Liver (tissue), 8 donors: ENCODE measurements at regions not wholly inside any gene's neighbourhood (a gene's known extent, or its start where the extent isn't known, plus 50 kb on each side); places are given as distances from the start of the nearest gene placed in this dataset.

Experiments
- DNase-seq: peaks from one replicate; pipeline ENCODE4 v3.0.0-alpha.2; 2017; ENCODE audit warnings: low spot score
- H3K27ac ChIP-seq, 2 donors: one replicate each; pipeline ENCODE4 v1.7.0; 2013; ENCODE audit warnings: inconsistent platforms in 2 of 2, low read length in 2 of 2, control low read depth in 1 of 2, low read depth in 1 of 2, mild to moderate bottlenecking in 1 of 2
- H3K27me3 ChIP-seq, 4 donors: one replicate each; pipeline versions ENCODE4 v1.6.1 to v1.7.0; 2013; ENCODE audit warnings: low read length in 3 of 4, inconsistent platforms in 1 of 4, mild to moderate bottlenecking in 1 of 4, moderate library complexity in 1 of 4; ENCODE audit not compliant: control insufficient read depth in 4 of 4, insufficient read depth in 4 of 4
- H3K36me3 ChIP-seq, 4 donors: one replicate each; pipeline versions ENCODE4 v1.6.1 to v1.7.0; 2013; ENCODE audit warnings: low read length in 3 of 4, mild to moderate bottlenecking in 3 of 4, low read depth in 1 of 4, moderate library complexity in 1 of 4; ENCODE audit not compliant: control insufficient read depth in 4 of 4, insufficient read depth in 3 of 4
- H3K4me1 ChIP-seq, 4 donors: one replicate each; pipeline versions ENCODE4 v1.6.1 to v1.7.0; 2013; ENCODE audit warnings: low read length in 3 of 4, mild to moderate bottlenecking in 3 of 4, moderate library complexity in 1 of 4; ENCODE audit not compliant: control insufficient read depth in 4 of 4, insufficient read depth in 4 of 4
- H3K4me3 ChIP-seq, 3 donors: one replicate each; pipeline versions ENCODE4 v1.6.1 to v1.7.0; 2013; ENCODE audit warnings: low read length in 3 of 3, control low read depth in 1 of 3, low read depth in 1 of 3, mild to moderate bottlenecking in 1 of 3
- H3K9ac ChIP-seq, 2 donors: one replicate each; pipeline ENCODE4 v1.7.0; 2013; ENCODE audit warnings: low read length in 2 of 2, mild to moderate bottlenecking in 2 of 2, moderate library complexity in 2 of 2, control low read depth in 1 of 2, low read depth in 1 of 2
- H3K9me3 ChIP-seq, 4 donors: one replicate each; pipeline versions ENCODE4 v1.6.1 to v1.7.0; 2013; ENCODE audit warnings: low read length in 3 of 4; ENCODE audit not compliant: control insufficient read depth in 4 of 4
- ATF3 ChIP-seq: IDR thresholded peaks from 2 replicates; pipeline ENCODE4 v1.6.1; 2016; ENCODE audit warnings: antibody characterized with exemption
- CTCF ChIP-seq: fragments of 150-350 bp; IDR thresholded peaks from 2 replicates; pipeline ENCODE4 v1.5.1; 2017; ENCODE audit warnings: improper control_type of control experiment, low read depth, low read length; ENCODE audit not compliant: missing input control
- EGR1 ChIP-seq, 2 donors: IDR thresholded peaks; 2 replicates each; pipeline ENCODE4 v1.6.1; 2016 to 2018; ENCODE audit warnings: antibody characterized with exemption in 2 of 2, low read depth in 2 of 2
- FOXA1 ChIP-seq: IDR thresholded peaks from 2 replicates; pipeline ENCODE4 v1.6.1; 2016; ENCODE audit warnings: antibody characterized with exemption
- FOXA2 ChIP-seq: IDR thresholded peaks from 2 replicates; pipeline ENCODE4 v1.6.1; 2016; ENCODE audit warnings: antibody characterized with exemption
- GABPA ChIP-seq, 2 donors: IDR thresholded peaks in 1 of 2; conservative IDR thresholded peaks in 1 of 2; 2 replicates each; pipeline ENCODE4 v1.6.1; 2016; ENCODE audit warnings: antibody characterized with exemption in 2 of 2, mild to moderate bottlenecking in 1 of 2, moderate library complexity in 1 of 2
- HNF4A ChIP-seq, 2 donors: conservative IDR thresholded peaks; 2 replicates each; pipeline ENCODE4 v1.6.1; 2016; ENCODE audit warnings: antibody characterized with exemption in 2 of 2, mild to moderate bottlenecking in 2 of 2
- HNF4G ChIP-seq: IDR thresholded peaks from 2 replicates; pipeline ENCODE4 v1.6.1; 2016; ENCODE audit warnings: antibody characterized with exemption
- JUND ChIP-seq, 2 donors: IDR thresholded peaks; 2 replicates each; pipeline ENCODE4 v1.6.1; 2016; ENCODE audit warnings: antibody characterized with exemption in 2 of 2
- MAX ChIP-seq: IDR thresholded peaks from 2 replicates; pipeline ENCODE4 v1.6.1; 2016; ENCODE audit warnings: antibody characterized with exemption
- NR2F2 ChIP-seq: IDR thresholded peaks from 2 replicates; pipeline ENCODE4 v1.6.1; 2016; ENCODE audit warnings: antibody characterized with exemption
- RAD21 ChIP-seq, 2 donors: IDR thresholded peaks; 2 replicates each; pipeline ENCODE4 v1.6.1; 2016; ENCODE audit warnings: antibody characterized with exemption in 2 of 2, mild to moderate bottlenecking in 2 of 2
- REST ChIP-seq: IDR thresholded peaks from 2 replicates; pipeline ENCODE4 v1.6.1; 2016; ENCODE audit warnings: antibody characterized with exemption, mild to moderate bottlenecking
- RXRA ChIP-seq, 2 donors: IDR thresholded peaks; 2 replicates each; pipeline ENCODE4 v1.6.1; 2017 to 2018; ENCODE audit warnings: antibody characterized with exemption in 2 of 2, mild to moderate bottlenecking in 1 of 2
- SP1 ChIP-seq: IDR thresholded peaks from 2 replicates; pipeline ENCODE4 v1.6.1; 2018; ENCODE audit warnings: antibody characterized with exemption, mild to moderate bottlenecking
- TAF1 ChIP-seq: conservative IDR thresholded peaks from 2 replicates; pipeline ENCODE4 v1.6.1; 2016; ENCODE audit warnings: antibody characterized with exemption, mild to moderate bottlenecking
- YY1 ChIP-seq: IDR thresholded peaks from 2 replicates; pipeline ENCODE4 v1.6.1; 2016; ENCODE audit warnings: antibody characterized with exemption, mild to moderate bottlenecking
- ZBTB33 ChIP-seq: IDR thresholded peaks from 2 replicates; pipeline ENCODE4 v1.6.1; 2016; ENCODE audit warnings: antibody characterized with exemption
- WGBS: extraction: QIAGEN DNeasy Blood & Tissue Kit; methylation state at CpG from one replicate; pipeline ENCODE4 v1.1.7; 2013; 5-methylcytosine and 5-hydroxymethylcytosine counted together
- donor health status: healthy.
- donor health status: healthy.
- donor health status: healthy.
- donor health status: healthy.
- donor health status: healthy.

- Histone ChIP-seq H3K4me3 (no peak overlapping the region), H3K9ac (no peak overlapping the region), H3K4me1 (peaks cover 0 to 9% (median 0%) of the 10 kb centered on the region in 4 donors), H3K27ac (no peak overlapping the region), H3K27me3 (no peaks in the 10 kb centered on the region), H3K9me3 (no peaks in the 10 kb centered on the region), H3K36me3 (no peaks in the 10 kb centered on the region)
- no peak for TF ChIP-seq CTCF
- TF ChIP-seq GABPA (IDR thresholded peaks at IDR 0.05 in 1 of 2, conservative IDR thresholded peaks at IDR 0.05 in 1 of 2), result no peak
- TF ChIP-seq HNF4A (conservative IDR thresholded peaks at IDR 0.05), result no peak
- no peak for TF ChIP-seq HNF4G
- no peak for TF ChIP-seq ATF3
- no peak for TF ChIP-seq TAF1
- no peak for TF ChIP-seq MAX
- TF ChIP-seq ZBTB33, result no peak
- TF ChIP-seq SP1, result no peak
- no peak for TF ChIP-seq JUND (IDR thresholded peaks at IDR 0.05)
- TF ChIP-seq FOXA2, result no peak
- no peak for TF ChIP-seq RXRA (IDR thresholded peaks at IDR 0.05)
- TF ChIP-seq EGR1 (IDR thresholded peaks at IDR 0.05; ENCODE audit: low read depth in 2 of 2), result no peak
- TF ChIP-seq FOXA1, result no peak
- no peak for TF ChIP-seq RAD21 (IDR thresholded peaks at IDR 0.05)
- DNase-seq, result no peak
- 92% methylated on average over 8 of the region's 8 CpGs for WGBS
Measured at GRCh38 chr5:109931049-109931780, 241.5 kb downstream of the MAN2A1 start.

- Histone ChIP-seq H3K27me3 (no peaks in the 10 kb centered on the region), H3K36me3 (no peaks in the 10 kb centered on the region), H3K9me3 (peaks cover 0 to 2% (median 0%) of the 10 kb centered on the region in 4 donors), H3K27ac (no peak overlapping the region), H3K4me1 (no peaks in the 10 kb centered on the region), H3K4me3 (no peak overlapping the region), H3K9ac (no peak overlapping the region)
- no peak for TF ChIP-seq JUND (IDR thresholded peaks at IDR 0.05)
- TF ChIP-seq HNF4A (conservative IDR thresholded peaks at IDR 0.05), result no peak
- no peak for TF ChIP-seq HNF4G
- no peak for TF ChIP-seq ATF3
- no peak for TF ChIP-seq FOXA1
- no peak for TF ChIP-seq RAD21 (IDR thresholded peaks at IDR 0.05)
- no peak for TF ChIP-seq TAF1
- TF ChIP-seq REST, result no peak
- no peak for TF ChIP-seq CTCF
- no peak for TF ChIP-seq RXRA (IDR thresholded peaks at IDR 0.05)
- no peak for TF ChIP-seq FOXA2
- no peak for TF ChIP-seq EGR1 (IDR thresholded peaks at IDR 0.05; ENCODE audit: low read depth in 2 of 2)
- TF ChIP-seq GABPA (IDR thresholded peaks at IDR 0.05 in 1 of 2, conservative IDR thresholded peaks at IDR 0.05 in 1 of 2), result no peak
- TF ChIP-seq MAX, result no peak
- TF ChIP-seq YY1, result no peak
- TF ChIP-seq NR2F2, result no peak
- DNase-seq, result no peak
- 91% methylated on average over 2 of the region's 2 CpGs for WGBS
Measured at GRCh38 chr5:109935833-109936490, 246.2 kb downstream of the MAN2A1 start.
